ENCODE measurements at regions not wholly inside any gene's neighbourhood (a gene's known extent, or its start where the extent isn't known, plus 50 kb on each side); places are given as distances from the start of the nearest gene placed in this dataset.

- no peak for TF ChIP-seq POLR2A (IDR thresholded peaks at IDR 0.05)
- TF ChIP-seq, protein P1, sequence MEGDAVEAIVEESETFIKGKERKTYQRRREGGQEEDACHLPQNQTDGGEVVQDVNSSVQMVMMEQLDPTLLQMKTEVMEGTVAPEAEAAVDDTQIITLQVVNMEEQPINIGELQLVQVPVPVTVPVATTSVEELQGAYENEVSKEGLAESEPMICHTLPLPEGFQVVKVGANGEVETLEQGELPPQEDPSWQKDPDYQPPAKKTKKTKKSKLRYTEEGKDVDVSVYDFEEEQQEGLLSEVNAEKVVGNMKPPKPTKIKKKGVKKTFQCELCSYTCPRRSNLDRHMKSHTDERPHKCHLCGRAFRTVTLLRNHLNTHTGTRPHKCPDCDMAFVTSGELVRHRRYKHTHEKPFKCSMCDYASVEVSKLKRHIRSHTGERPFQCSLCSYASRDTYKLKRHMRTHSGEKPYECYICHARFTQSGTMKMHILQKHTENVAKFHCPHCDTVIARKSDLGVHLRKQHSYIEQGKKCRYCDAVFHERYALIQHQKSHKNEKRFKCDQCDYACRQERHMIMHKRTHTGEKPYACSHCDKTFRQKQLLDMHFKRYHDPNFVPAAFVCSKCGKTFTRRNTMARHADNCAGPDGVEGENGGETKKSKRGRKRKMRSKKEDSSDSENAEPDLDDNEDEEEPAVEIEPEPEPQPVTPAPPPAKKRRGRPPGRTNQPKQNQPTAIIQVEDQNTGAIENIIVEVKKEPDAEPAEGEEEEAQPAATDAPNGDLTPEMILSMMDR (IDR thresholded peaks at IDR 0.05) = no peak
Observed at GRCh38 chrX:144791298-144791697, 456.0 kb upstream of the SPANXN1 start.
